ENCODE measurements at regions not wholly inside any gene's neighbourhood (a gene's known extent, or its start where the extent isn't known, plus 50 kb on each side); places are given as distances from the start of the nearest gene placed in this dataset.

DNA sequence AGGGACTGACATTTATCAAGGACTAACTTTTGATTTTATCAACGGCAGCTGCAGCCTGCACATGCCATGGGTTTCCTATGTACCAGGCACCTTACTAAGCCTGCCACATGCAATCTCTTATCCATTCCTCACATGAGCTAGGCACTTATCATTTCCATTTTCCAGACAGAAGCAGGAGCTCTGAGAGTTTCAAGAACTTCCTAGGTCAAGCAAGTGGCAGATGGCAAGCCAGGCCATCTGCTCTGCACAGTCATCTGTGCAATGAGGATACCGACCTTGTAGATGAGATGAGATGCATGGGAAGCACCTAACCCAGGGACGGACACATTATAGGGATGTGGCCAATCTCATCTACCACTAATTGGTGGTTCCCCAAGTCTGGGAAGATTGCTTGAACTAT is 339.4 kb upstream of the USP24 start:
- TF ChIP-seq, protein P1, sequence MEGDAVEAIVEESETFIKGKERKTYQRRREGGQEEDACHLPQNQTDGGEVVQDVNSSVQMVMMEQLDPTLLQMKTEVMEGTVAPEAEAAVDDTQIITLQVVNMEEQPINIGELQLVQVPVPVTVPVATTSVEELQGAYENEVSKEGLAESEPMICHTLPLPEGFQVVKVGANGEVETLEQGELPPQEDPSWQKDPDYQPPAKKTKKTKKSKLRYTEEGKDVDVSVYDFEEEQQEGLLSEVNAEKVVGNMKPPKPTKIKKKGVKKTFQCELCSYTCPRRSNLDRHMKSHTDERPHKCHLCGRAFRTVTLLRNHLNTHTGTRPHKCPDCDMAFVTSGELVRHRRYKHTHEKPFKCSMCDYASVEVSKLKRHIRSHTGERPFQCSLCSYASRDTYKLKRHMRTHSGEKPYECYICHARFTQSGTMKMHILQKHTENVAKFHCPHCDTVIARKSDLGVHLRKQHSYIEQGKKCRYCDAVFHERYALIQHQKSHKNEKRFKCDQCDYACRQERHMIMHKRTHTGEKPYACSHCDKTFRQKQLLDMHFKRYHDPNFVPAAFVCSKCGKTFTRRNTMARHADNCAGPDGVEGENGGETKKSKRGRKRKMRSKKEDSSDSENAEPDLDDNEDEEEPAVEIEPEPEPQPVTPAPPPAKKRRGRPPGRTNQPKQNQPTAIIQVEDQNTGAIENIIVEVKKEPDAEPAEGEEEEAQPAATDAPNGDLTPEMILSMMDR (IDR thresholded peaks at IDR 0.05), result no peak
- TF ChIP-seq ZFX (IDR thresholded peaks at IDR 0.05; ENCODE audit: borderline replicate concordance), result no peak

Measured in 22Rv1 (cell line).